ENCODE measurements at regions not wholly inside any gene's neighbourhood (a gene's known extent, or its start where the extent isn't known, plus 50 kb on each side); places are given as distances from the start of the nearest gene placed in this dataset.
"Not testable (repeated sequence)": the region's sequence is repeated elsewhere in the genome, so short reads cannot be mapped to it uniquely, and the experiment has no call there.

DNA sequence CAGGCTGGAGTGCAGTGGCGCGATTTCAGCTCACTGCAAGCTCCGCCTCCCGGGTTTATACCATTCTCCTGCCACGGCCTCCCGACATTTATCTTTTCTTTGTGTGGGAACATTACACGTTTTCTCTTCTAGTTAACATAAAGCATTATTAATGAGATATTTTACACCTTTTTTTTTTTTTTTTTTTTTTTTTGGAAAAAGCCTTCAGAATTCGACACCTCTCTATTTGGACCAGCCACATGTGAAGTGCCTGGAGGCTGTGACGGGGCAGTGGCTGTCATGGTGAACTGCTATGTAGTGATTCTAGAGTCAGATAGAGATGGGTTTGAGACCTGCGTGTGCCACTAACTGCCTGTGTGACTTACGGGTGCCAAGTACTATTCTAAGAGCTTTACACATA, 64.3 kb downstream of the SMIM38 start:
- no peak for DNase-seq (ENCODE audit: low read depth in 2 of 2)

DNA sequence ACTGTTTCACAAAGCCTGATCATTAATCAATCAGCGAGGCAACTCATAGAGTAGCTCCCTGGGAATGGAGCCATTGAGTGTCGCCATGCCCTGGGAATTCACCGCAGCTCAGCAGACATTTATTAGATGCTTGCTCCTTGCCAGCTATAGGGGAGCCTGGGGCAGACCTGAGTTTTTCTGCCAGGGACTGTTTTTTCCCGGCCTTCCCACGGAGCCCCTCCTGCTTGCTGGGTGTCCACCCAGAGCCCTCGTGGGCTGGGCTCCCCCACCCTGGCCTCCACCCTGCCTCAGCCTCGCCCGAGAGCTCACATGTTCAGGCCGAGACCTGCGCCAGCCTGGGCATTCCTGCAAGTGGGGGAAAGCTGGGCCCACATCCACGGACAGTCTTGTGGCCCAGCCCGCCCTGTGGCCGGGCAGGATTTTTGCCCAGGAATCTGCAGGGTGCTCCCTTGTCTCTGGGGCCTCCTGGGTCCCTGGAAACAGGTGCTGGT, 64.9 kb downstream of the SMIM38 start:
- no peak for DNase-seq (ENCODE audit: low read depth in 2 of 2)

DNA sequence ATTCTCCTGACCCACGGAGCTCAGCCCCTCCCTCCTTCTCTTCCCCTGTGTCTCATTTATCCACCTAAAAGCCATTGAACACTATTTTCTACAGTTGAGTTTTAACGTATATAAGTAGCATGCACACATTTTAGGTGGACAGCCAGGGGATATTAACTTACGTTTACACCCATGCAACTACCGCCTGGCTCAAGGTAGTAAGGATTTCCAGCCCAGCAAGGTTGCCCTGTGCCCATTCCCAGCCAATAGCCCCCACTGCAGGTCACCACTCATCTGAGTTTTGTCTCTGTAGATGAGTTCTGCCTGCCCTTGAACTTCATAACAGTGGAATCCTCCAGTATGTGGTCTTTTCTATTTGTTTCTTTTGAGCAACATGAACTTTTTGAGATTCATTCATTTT, 65.4 kb downstream of the SMIM38 start:
- no peak for DNase-seq (ENCODE audit: low read depth in 2 of 2)

DNA sequence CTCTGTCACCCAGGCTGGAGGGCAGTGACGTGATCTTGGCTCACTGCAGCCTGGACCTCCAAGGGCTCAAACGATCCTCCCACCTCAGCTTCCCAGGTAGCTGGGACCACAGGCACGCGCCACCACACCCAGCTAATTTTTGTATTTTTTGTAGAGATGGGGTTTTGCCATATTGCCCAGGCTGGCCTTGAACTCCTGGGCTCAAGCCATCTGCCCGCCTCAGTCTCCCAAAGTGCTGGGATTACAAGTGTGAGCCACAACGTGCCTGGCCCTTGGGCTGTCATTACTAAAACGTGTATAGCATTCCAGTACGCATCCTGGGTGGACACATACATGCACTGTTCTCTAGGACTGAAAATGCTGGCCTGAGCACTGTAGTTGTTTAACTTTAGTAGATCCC, 65.9 kb downstream of the SMIM38 start:
- not testable (repeated sequence) for DNase-seq (ENCODE audit: low read depth in 2 of 2)

DNA sequence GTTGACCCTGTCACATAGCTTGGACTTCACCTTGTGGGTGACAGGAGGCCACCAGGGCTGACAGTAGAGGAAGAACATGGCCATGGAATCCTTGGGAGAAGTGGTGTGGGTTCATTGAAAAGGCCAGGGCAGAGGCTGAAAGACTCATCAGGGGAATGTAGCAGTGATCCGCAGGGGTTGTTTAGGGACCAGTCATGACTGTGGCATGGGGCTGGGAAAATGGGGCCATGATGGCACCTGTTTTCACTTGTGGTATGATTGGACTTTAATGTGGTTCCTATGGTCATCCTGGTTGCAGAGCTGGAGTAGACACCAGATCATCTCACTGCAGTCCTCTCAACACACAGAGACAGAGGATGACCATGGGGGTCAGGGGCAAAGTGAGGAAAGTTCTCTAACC, 66.7 kb upstream of the MYEOV start:
- DNase-seq (ENCODE audit: low read depth in 2 of 2), result no peak

DNA sequence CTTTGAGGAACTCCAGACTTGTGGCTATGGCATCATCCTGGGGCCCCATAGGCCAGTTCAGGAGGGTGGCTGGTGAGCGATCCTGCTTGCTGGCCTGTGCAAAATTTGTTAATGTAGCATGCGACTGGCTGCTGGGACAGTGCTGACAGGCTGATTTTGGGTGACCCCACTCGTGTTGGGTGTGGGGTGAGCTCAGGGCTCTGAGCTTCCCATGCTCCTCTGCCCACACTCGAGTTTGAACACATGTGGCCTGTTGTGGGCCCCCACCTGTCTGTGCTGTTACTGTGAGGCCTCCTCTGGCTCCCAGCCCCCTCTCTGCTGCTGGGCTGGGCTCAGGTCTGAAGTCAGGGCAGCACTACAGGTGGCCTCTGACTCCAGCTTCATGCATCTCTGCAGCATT, 64.4 kb upstream of the MYEOV start:
- no peak for DNase-seq (ENCODE audit: low read depth in 2 of 2)

DNA sequence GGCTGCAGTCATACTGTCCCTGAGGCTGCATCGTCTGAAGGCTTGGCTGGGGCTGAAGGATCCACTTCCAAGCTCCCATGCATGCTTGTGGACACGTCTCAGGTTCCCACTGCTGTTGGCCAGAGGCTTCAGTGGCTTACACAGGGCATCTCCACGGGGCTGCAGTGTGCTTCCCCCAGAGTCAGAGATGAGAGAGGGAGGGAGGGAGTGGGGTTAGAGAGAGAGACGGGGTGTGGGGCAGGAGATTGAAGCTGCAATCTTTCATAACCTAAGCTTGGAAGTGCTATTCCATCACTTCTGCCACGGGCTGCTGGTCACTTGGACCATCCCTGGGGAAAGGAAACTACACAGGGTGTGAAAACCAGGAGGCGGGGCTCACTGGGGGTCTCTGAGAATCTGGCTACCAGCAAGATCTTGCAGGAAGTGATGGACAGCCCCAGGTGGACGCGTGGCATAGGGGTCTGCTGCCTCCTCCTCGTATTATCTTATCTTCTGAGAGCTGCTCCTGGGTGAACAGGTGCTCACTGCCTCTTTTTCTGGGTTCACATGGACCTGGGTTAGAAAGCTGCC, 63.0 kb upstream of the MYEOV start:
- DNase-seq (ENCODE audit: low read depth in 2 of 2), result no peak

DNA sequence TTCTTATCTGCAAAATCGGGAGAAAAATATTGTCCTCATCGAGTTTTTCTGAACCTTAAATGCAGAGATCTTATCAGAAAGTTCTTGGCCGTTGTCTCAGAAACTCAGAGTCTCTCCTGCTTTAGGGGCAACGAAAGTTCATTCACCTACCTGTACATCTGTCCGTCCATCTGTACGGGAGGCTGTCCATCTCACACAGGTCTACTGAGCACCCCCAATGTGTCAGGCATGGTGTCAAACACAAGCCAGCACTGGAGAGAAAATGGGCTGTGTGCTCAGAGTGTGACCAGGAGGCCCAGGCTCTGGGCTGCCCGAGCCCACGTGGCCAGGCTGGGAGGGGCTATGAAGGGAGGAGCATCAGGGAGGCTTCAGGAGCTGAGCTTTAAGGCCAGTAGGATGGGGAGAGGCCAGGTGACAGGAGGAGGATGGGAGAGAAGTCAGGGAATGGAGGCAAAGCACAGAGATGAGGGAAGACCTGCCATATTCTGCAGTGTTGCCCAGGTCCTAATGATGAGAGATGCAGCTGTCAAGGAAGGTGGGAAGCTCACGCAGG, 62.4 kb upstream of the MYEOV start:
- DNase-seq (ENCODE audit: low read depth in 2 of 2), result no peak

DNA sequence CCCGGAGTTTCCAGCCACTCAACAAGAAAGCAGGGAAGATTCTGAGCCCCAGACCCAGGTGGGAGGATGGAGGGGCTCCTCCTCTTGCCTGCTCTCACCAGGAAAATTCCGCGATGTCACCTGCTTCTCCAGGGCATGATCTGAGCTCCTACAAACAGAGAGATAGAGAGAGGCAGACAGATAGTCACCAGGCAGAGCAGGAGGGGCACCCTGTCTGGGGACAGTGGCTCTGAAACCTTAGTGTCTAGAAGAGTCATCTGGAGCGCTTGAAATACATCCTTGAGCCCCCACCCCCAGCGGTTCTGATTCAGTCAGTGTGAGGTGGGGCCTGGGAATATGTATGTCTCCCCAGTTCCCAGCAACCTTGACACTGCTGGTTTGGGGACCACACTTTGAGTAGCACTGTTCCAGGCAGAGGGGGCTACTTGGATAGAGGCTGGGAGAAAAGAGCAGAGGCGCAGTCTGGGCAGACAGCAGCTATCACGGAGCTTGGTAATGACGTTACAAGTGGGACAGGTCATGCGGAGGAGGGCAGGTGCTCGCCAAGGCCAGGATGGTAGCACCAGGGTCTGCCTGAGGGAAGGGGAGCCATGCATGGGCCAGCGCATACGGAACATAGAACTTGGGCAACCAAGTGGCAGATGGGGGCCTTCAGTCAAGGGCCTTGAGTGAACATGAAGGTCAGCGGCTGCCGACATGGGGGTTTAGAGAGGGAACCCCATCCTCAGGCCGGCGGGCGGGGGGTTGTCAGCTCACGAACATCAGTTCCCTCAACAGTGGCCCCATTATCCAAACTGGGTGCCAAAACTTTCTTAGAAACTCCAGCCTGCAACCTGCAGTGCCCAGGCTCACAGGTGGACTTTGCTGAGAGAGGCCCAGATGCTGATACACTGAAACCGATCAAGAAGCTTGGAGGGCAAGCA, 60.9 kb upstream of the MYEOV start:
- no peak for DNase-seq (ENCODE audit: low read depth in 2 of 2)

DNA sequence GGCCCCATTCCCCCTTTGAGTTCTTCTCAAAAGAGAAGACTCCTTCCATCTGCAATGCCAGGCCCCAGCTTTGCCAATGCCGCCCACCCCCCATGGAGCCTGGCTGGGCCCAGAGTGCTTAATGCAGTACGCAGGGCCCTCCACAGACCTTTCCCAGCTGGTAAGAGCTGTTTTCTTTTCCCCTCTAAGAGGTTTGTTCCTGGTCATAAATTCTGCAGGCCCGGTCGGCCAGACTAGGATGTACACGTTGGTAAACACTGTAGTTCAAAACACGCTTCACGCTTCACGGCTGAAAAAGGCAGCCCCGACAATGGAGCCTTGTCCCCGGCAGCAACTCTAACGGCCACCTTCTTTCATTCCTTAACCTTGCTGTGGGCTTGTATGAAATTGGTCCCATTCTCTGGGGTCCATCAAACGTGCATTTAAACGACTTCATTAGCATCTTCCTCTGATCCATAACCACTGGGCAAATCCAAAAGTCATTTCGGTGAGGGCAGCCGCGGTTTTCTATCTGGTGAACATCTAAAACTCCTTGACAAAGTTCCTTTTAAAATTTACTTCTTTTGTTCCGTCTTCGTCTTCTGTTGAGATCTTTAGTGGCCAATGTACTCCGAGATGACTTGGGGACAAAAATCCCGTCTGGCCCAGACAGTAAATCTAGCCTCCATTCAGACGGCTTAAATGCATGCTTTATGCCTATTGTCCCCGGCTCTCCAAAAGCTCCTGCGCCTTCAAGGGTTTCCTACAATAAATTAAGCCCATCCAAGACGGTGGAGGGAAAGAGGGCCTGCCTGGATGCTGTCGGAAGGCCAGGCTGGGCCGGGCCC, 60.0 kb upstream of the MYEOV start:
- no peak for DNase-seq (ENCODE audit: low read depth in 2 of 2)

DNA sequence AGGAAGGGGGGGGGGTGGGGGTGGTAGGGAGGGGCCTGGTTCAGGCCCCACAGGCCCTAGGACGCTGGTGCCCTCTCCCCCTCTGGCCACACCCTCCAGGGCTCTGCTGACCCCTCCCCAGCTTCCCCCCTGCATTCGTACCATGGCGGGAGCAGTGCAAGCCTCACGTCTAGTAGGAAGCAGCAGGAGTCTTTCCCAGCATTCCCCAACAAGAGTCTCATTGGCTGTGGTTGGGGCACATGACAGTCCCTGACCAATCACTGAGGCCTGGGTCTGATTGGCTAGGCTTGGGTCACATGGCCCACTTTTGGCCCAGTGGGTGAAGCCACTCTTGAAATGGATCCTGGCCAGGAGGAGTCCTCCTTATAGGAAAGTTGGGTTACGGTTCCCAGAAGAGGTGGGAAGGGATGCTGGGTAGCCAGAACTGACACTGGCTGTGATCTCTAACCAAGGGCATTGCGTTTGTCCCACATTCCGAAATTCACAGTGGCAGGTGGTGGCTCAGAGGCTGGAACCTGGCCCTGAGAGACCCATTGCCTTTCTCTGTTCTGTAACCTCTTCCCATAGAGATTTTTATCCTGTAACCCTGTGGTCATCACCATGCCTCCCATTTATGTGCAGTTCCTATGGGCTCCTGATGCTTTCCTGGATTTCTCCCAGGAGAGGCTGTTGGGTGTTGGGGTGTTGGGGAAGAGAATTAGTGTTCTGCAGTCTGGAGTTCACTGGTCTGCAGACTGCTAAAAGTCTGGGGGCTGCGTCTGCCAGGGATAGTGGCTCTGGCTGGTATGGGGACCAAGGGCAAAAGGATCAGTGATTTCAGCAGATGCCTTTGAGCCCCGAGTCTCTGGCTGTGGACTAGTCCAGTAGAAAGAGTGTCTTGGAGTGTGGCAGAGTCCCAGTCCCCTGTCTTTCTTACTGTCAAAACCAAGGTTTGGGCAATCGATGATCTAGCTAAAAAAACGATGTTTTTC, 58.9 kb upstream of the MYEOV start:
- no peak for DNase-seq (ENCODE audit: low read depth in 2 of 2)

DNA sequence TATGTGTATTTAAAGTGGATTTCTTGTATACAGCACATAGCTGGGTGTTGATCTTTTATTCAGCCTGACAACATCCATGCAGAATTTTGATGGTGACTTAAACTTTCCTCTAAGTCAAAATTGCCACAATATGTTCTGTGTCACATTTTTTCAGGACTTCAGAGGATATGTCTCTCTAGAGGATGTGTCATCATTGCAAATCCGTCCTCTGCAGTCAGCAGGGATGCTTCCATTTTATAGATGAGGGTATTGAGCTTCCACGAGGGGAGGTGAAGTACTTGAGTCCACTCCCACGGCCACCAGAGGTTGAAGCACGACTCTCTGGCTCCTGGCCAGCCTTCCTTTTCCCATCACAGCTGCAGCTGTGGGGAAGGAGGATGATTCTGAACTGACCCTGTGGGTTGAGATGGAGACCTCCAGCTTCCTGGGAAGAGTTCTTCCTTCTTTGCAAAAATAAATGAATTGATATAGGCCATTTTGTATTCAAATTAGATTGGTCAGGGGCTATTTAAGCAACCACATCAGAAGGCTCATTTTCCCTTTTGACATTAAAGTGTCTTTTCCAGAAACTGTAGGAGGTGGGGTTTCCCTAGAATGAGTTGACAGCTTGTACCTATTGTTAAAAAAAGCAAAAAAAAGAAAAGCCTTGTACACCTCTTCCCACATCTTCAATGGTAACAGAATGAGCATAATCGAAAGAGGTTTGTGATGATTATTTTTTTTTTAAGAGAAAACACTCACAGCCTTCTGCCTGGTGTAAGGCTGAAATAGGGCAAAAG, 55.2 kb upstream of the MYEOV start:
- peak in 1 of 2 donors; percentile 9 for DNase-seq (ENCODE audit: low read depth in 2 of 2)

DNA sequence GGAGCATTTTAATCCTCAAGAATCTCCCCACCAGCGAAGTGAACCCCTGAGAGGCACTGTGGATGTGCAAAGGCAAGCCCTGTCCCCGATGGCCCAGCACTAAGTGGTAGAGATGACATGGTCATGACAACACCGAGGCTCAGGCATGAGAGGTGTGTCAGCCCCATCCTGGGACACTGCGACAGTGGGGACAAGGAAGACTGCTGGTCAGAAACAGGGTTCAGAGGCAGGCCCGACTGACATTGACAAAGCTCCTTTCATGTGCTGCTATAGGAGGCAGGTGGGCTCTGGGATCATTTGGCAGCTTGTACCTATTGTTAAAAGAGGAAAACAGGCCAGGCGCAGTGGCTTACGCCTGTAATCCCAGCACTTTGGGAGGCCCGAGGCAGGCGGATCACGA, 54.3 kb upstream of the MYEOV start:
- no peak for DNase-seq (ENCODE audit: low read depth in 2 of 2)

DNA sequence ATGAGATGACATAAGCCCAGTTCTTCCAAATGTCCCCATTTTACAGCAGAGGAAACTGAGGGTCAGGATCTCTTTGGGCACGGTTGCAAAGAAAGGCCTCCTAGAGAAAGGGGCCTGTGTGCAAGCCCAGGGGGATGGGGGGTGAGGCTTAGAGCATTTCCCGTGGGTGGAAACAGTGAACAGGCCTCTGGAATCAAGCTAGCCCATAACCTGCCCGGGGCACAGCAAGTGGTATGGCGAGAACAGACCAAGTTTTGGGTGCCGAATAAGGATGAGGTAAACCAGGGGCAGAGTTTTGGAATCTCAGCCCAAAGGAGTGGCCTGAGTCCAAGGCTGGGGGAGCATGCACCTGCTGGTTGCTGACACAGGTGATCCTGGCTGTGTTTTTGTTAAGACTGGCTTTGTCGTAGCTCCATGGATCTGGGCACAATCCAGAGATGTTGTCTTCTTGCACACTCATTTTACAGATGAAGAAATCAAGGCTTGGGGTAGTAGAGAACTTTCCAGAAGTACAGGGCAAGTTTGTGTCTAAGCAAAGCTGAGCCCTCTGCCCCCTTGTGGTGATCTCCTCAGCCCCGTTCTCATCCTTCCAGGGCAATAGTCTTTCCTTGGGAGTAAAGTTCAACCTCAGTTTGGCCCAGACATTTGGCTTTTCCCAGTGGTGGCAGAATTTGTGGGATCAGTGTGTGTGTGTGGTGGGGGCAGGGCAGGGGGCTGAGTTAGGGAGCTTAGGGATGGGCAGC, 53.5 kb upstream of the MYEOV start:
- DNase-seq (ENCODE audit: low read depth in 2 of 2), result no peak

DNA sequence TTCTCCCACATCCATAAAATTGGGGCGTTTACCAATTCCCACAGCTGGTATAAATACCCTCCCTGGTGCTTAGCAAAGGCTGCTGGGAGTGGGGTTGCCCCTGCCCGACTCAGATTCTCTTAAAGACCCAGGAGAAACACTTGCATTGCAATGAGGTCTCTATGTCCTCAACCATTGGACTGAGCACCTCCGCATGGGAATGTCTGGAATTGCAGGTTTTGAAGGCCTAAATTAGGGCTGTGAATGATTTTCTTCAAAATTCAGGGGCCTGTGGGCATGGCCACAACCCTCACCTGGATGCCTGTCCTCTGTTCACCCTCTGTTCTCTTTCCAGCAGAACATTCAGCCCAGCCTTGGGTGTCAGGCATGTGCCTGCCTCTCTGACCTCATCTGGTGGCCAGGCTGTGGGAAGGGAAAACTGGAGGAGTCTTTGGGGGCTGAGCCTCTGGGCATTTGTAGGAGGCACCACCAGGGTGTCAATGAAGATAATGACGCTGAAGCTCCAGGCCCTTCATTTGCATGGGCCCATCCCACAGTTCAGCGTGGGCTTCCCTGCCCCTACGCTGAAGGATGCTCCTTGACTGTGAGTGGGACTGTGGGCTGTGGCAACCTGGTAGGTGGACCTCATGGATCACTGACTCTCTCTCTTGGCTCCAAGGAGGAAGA, 52.7 kb upstream of the MYEOV start:
- no peak for DNase-seq (ENCODE audit: low read depth in 2 of 2)

DNA sequence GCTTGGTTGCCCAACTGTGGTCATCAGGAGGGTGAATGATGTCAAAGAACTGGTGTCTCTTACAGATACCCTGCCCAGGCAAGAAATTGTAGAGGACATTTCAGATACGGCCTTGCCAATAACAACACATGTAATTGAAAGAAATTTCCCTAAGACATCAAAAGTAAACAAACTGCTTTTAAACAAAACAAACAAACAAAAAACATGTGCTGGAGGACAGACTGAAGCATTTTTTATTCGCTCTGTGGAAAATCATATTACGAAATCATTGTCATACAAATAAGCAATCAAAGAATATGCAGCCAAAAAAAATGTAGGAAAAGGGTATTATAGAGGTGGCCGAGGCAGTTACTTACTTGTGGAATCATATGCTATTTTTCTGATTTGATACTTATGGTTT, 52.1 kb upstream of the MYEOV start:
- no peak for DNase-seq (ENCODE audit: low read depth in 2 of 2)

DNA sequence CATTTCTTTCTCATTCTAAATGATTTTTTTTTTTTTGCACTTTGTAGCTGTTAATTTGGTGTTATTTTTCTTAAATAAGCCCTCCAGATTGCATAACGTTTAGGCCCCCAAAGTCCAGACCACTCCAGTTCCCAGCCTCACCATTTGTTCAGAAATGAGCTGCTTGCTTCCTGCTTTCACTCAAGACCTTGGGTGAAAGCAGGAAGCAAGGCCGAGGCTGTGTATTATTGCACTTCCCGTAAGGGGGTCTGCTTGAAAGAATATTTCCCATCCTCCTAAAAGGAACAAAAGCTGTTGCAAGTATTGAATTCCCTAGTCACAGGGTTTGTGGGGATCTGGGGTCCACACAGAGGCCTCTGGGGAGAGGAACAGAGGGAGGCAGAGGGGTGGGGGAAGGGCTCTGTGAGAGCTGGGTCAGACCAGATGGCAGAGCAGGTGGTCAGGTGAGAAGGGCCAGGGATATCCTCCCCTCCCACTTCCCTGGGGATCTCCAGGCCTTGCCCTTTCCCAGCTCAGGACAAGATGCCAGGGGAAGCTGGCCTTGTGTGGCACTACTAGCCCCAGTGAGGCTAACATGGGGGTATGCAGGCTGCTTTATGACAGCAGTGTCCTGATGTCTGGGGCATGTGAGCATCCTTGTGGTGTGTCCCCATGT, 51.6 kb upstream of the MYEOV start:
- DNase-seq (ENCODE audit: low read depth in 2 of 2), result no peak

DNA sequence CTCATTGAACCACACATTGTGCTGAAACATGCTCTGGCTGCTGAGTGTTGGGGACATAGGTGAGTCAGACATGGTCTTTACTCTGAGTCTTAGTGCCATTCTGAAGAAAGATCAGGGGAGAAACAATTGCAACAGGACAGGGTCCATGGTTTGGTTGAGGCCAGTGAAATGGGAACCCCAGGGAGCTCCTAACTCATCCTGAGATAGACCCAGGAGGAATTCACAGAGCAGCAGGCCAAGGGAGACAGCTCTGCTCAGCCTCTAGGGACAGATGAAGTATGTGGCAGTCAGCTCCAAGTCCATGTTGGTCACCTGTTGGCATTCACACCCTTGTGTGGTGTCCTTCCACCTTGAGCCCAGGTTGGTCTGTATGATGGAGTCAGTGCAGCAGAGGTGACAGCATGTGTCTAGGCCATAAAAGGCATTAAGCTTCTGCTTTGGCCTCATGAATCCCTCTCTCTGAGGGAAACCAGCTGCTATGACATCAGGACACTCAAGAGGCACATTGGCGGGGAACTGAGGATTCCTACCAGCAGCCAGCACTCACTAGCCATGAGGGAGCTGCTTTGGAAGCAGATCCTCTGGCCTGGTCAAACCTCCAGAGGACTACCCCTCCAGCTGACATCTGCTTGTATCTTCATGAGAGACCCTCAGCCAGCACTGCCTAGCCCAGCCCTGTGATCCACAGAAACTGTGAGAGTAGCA, 50.3 kb upstream of the MYEOV start:
- no peak for DNase-seq (ENCODE audit: low read depth in 2 of 2)
